Stimulated activated CD8-positive, alpha-beta memory T cell treated with anti-CD3 and anti-CD28 coated beads, Interleukin-7, amount 100 ng/mL, for 1 hour (primary cell): ENCODE measurements at regions not wholly inside any gene's neighbourhood (a gene's known extent, or its start where the extent isn't known, plus 50 kb on each side); places are given as distances from the start of the nearest gene placed in this dataset.
"Not testable (repeated sequence)": the region's sequence is repeated elsewhere in the genome, so short reads cannot be mapped to it uniquely, and the experiment has no call there.

Experiments
- DNase-seq, 2 donors: peaks; one replicate each; pipeline ENCODE4 v3.0.0-alpha.2; 2020; ENCODE audit warnings: low read depth in 2 of 2

DNA sequence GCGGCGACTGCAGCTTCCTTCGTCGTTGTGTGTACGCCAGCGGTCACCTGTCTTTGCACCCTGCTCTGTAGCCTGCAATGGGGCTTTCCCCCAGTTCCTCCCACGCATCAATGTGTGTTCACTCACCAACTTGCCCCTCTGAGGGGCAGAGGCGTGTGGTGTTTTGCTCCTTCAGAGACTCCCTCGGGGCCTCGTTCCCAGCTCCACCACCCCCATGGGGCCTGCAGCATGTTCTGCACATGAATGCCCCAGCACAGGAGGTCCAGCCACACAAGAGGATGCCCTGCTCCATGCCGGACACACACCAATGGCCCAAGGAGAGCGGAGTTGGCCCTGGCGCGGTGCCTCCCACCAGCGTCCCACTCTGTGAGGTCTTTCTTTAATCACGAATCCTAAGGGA is 196.8 kb downstream of the BANP start:
- DNase-seq, result not testable (repeated sequence)

GRCh38 chr16:88148682-88149081 is 197.4 kb downstream of the BANP start:
- DNase-seq, result not testable (repeated sequence)

DNA sequence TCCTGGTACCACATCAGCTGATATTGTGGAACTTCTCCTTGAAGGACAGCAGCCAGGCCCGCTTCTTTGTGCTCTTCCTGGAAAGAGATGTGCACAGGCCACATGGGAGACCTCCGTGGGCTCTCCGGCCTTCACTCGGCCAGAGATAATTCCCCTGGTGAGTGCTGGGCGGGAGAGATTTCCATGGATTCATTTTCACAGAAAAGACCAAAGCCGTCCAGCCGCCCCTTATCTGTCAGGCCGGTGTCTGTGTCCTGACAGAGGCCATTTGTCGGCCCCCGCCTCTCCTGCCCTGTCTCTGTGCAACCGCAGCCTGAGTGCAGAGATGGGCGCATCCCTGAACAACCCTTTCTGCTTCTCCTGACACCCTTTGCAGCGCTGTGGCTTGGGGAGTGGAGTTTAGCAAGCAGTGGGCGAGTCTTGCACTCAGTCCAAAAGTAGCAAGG is 197.9 kb downstream of the BANP start:
- DNase-seq, result not testable (repeated sequence)

- DNase-seq, result not testable (repeated sequence)
These were observed 198.4 kb downstream of the BANP start for GRCh38 chr16:88149663-88150062.

DNA sequence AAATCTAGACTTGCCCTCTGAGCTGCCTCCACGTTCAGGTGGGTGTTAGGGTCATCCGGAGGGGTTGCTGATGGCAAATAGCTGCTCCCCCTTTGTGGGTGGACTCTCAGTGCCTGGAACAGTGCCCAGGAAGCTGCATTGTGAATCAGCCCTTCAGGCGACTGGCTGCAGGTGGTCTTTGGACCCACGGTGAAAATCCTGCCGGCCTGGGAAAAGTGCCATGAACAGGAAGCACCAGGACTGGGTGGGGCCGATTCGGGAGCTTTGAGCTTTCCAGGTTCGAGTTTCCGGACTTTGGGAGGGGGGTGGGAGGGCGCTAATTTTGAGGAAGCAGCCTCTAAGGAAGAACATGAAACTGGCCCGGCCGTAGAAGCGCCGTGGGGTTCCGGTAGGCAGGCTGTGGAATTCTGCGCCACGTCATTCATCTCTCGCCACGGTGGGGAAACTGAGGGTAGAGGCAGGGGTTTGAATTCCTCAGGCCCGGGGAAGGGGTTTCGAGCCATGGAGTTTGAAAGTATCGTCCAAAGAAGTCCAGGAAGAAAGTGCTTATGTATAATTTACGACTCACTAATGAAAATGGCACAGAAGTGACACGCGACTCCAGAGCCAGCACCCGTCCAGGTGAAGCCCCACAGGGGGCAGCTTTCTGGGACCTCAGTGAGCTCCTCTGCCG is 199.4 kb downstream of the BANP start:
- DNase-seq, result not testable (repeated sequence)

DNA sequence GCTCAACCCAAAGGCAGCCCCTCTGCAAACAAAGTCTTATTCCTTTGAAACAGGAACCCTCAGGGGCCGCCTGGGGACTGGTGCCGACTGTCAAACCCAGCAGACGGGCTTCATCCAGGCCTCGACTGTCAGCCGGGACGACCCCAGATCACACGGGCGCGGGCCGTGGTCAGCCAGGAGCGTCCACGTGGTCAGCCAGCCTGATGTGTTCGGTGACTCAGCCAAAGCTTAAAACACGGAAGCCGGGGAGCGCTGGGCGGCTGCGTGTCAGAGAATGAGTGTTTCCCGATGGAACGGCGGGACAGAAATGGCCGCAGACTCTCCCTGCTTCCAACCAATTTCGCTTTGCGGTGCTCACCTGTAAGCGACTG is 199.9 kb downstream of the BANP start:
- not testable (repeated sequence) for DNase-seq

DNA sequence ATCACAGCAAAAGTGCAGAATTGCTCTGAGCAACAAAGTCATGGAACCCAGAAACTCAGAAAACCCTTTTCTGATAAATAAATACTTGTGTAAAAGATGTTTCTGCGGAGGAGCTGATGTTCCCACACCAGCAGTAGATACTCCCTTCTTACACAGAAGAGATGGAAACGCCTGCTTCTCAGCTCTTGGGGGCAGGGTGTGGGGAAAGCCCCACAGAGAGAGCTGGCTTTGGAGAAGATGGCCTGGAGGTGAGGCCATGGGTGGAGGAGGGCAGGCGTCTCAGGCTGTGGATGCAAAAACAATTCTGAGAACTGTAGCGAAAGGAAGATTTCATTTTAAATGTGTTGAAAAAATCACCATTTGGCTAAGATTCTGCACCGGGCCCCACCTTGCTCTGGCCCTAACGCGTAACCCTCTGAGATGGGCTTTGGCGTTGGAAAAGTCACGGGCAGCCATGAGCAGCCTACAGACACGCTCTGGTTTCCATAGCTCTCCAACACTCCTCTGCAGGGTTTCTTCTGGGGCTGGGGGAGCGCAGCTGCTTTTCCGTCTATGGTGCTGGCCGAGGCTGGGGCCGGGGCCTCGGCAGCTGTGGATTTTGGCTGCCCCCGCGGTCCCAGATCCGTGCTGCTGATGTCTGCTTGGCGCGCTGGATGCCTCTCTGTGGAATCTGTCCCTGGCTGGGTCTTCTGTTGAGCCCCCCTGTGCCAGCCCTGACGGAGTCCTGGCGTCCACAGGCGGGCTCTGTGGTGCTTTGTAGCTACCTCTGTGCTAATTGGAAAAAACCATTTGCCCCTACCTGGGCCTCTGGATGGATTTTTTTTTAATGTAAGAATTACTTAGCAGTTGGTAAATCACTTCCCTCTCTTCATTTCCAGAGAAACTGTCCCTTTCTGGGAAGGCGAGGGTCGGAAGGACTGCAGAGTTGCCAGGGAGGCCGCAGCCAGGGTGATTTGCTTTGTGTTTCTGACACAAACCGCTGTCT is 200.9 kb downstream of the BANP start:
- not testable (repeated sequence) for DNase-seq

GRCh38 chr16:88152879-88153278 is 201.6 kb downstream of the BANP start:
- not testable (repeated sequence) for DNase-seq

GRCh38 chr16:88153516-88153915 is 202.3 kb downstream of the BANP start:
- DNase-seq, result not testable (repeated sequence)

DNA sequence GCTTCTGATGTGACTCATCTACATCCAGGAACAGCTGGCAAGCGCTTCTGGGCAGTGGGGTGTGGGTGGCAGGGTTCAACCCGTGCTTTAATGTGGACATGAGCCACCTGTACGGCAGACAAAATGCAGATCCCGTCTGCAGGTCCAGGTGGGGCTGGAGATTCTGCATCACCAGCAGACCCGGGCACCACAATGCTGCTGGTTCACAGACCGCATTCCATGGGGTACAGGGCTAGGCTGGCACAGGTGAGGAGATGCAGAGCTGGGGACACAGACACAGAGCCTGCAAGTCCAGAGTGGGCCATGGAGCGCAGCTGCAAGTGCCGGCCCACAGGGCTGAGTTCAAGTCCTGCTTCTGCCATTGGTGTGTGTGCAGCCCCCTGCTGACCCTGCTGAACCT is 203.7 kb downstream of the BANP start:
- not testable (repeated sequence) for DNase-seq

DNA sequence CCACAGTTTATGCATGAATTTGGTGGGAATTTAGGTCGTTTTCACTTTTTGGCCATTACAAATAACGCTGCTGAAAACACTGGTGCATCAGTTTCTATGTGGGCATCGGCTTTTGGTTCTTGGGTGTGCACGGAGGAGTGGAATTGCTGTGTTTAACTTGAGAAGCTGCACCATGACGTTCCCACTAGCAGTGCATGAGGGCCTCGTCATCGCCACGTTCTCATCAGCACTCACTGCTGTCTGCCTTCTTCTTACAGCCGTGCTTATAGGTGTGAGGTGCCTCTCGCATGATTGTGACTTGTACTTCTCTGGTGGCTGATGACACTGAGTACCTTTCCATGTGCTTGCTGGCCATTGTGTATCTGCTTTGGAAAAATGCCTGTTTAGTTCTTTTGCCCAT is 204.4 kb downstream of the BANP start:
- not testable (repeated sequence) for DNase-seq

- DNase-seq, result not testable (repeated sequence)
These were observed 205.5 kb downstream of the BANP start for GRCh38 chr16:88156640-88157283.

- not testable (repeated sequence) for DNase-seq
These were observed 206.5 kb downstream of the BANP start for GRCh38 chr16:88157686-88158085.

GRCh38 chr16:88158256-88159045 is 207.2 kb downstream of the BANP start:
- DNase-seq, result not testable (repeated sequence)

- DNase-seq, result not testable (repeated sequence)
These were observed 208.0 kb downstream of the BANP start for GRCh38 chr16:88159046-88159896.

GRCh38 chr16:88159897-88160335 is 208.7 kb downstream of the BANP start:
- not testable (repeated sequence) for DNase-seq

DNA sequence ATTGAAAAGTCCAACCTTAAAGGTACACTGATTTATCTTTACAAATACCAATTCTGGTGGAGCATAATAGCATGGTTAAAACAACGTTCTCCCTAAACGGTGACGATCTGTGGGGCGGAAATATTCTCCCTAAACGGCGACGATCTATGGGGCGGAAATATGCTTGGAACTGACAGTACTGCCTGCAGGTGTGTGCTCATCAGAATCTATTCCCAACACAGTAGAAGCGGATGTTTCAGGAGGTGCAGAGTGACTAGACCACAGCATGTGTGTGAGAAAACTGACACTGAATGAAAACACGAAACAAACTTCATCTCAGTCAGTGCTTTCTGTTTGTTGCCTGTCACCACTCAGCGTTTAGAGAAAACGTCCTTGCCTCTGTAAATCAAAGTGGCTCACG is 210.0 kb downstream of the BANP start:
- not testable (repeated sequence) for DNase-seq

DNA sequence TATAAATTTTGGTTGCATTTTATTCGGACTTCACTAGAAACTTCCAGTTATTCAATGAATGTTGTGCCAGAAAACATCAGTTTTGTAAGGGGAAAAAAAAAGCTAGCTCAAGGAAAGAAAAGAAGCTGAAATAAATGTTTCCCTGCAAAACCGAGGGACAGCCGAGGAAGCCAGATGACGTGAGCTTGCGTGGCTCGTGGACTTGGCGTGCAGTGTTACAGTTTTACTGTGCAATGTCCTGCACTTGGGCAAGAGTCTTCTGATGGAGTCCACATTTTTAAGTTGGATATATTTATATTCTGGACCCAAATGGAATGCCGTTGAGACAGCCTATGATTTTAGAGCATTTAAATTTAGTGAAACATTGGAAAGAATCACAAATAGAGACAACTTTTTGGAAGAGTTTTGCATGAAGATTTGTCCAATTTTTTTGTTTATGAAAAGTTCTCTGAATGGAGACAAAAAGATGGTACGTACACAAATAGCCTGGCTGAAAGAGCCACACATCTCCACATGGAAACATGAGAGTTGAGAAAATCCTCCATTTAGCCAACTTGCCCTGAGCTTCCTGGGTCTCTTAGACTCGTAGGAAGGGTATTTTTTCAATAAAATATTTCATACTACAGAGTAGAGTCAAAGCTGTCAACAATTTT is 210.5 kb downstream of the BANP start:
- not testable (repeated sequence) for DNase-seq

- DNase-seq, result not testable (repeated sequence)
These were observed 211.5 kb downstream of the BANP start for GRCh38 chr16:88162778-88163177.
